GM21825 (cell line): ENCODE measurements at regions not wholly inside any gene's neighbourhood (a gene's known extent, or its start where the extent isn't known, plus 50 kb on each side); places are given as distances from the start of the nearest gene placed in this dataset.

Experiments
- ATAC-seq: cut with Tn5 transposase; IDR thresholded peaks from one replicate; pipeline ENCODE4 v1.9.1; 2021; ENCODE audit warnings: mild to moderate bottlenecking, moderate library complexity; ENCODE audit not compliant: unreplicated experiment

DNA sequence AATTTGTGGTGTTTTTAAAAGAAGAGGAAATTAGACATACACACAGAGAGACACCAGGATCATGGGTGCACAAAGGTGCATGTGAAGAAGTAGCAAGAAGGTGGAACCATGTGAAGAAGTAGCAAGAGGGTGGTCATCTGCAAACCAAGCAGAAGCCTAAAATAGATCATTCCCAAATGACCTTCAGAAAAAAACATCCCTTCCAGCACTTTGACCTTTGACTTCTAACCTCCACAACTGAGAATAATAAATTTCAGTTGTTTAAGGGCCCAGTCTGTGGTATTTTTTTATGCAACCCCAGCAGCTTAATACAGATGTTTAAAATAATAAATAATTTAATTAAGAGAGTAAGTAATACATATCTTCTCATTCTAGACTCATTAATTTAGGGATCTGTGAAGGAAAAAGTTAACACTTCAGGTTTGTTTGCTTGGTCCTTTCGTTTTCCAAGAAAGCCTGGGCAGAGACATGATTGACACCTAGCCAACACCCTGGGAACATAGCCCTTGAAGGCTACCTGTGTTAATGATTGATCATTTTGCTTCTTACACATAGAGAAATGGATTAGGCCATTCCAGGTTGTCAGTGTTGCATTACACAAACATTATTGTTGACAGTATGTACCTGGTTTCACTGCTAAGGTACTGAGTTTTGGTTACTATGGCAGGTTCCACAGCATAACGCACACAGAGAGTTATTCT lies 1331.2 kb upstream of the GBE1 start:
- ATAC-seq: no peak

DNA sequence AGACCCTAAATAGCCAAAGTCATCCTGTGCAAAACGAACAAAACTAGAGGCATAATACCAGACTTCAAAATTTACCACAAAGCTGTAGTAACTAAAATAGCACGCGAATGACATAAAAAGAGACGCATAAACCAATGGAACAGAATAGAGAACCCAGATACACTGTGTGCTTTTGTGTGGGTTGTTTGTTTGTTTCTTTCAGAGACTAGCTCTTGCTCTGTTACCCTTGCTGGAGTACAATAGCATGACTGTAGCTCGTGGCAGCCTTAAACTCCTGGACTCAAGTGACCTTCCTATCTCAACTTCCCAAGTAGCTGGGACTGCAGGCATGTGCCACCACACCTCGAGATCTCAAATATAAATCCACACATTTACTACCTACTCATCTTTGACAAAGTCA lies 1314.6 kb upstream of the GBE1 start:
- no peak for ATAC-seq

DNA sequence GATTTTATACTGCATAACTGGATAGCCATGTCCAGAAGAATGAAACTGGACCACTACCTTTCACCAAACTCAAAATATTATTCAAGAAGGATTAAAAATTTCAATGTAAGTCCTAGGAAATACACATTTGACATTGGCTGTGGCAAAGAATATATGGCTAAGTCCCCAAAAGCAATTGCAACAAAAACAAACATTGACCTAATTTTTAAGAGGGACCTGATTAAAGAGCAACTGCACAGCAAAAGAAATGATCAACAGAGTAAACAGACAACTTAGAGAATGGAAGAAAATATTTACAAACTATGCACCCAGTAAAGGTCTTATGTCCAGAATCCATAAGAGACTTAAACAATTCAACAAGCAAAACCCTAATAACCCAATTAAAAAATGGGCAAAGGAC lies 1313.0 kb upstream of the GBE1 start:
- ATAC-seq: no peak

DNA sequence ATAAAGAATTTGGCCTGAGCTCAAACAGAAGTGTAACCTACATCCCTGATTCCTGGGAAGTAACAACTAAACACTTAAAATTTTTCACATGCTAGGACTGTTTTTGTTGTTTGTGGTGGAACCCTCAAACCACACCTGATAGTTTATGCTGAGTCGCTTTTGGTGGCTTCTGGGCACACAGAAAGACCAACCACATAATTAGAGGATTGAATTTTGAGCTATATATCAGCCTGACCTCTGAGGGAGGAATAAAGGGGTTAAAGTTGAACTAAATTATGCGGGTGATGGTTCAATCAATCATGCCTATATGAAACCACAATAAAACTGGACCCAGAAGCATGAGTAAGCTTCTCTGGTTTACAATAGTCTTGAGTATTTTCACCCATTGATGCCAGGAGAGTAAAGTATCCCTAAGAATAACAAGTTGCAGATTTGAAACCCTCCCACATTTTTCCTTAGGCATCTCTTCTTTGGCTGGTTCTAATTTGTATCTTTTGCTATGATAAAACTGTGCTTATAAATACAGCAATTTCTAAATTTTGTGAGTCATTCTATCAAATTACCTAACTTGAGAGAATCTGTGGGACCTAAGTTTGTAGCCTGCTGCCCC lies 1304.5 kb upstream of the GBE1 start:
- no peak for ATAC-seq

DNA sequence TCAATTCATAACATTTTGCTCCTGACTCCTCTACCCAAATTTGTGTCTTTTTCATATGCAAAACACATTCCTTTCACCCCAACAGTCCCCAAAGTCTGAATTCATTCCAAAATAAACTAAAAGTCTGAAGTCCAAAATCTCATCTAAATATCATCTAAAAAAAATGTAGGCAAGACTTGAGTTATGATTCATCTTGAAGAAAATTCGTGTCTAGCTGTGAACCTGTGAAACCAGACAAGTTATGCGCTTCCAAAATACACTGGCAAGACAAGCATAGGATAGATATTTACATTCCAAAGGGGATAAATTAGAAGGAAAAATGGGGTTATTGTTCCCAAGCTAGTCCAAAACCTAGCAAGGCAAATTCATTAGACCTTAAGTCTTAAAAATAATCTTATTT lies 1302.0 kb upstream of the GBE1 start:
- ATAC-seq: no peak

DNA sequence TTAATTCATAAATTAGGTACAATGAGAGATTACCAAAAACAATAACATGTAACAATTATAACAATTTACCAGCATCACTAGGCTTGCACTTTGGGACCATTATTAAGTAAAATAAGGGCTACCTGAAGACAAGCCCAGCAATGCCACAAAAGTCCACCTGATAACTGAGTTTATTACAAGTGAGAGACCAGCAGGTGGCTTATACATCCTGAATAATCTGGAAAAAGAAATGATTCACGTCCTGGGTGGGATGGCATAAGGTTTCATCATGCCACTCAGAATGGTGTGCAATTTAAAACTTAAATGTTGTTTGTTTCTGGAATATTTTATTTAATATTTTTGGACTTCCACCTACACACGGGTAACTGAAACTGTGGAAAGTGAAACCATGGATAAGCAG lies 1287.1 kb upstream of the GBE1 start:
- no peak for ATAC-seq

DNA sequence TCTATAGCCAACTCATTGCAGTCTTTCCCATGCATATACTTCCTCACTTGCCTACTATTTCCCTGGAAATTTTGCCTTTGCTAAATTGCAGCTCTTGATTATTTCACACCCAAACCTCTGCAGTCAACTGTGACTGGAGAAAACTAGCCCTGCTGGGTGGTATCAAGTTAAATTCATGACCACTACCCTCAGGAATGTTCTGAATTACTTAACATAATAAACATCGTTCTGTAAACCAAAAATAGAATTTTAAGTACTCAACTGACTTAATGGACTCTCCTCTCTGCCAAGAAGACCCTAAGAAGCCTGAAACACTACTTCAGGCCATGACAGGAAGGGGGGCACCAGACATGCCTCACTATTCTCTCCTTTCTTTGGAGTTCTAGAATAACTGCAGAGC lies 1278.0 kb upstream of the GBE1 start:
- ATAC-seq: no peak

DNA sequence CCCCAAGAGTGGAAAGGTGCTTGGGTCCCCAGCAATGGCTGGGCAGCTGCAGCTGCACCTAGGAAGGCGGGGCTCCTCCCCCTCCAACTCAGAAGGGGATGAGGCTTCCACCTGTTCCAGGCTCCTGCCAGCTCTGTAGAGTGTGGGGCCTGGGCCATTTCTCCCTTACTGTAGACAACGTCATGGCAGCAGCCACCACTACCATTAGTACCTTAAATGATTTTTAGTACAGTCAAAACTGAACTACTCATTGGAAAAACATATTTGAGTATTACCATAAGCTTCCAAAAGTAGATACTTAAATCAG lies 1274.2 kb upstream of the GBE1 start:
- ATAC-seq: no peak

DNA sequence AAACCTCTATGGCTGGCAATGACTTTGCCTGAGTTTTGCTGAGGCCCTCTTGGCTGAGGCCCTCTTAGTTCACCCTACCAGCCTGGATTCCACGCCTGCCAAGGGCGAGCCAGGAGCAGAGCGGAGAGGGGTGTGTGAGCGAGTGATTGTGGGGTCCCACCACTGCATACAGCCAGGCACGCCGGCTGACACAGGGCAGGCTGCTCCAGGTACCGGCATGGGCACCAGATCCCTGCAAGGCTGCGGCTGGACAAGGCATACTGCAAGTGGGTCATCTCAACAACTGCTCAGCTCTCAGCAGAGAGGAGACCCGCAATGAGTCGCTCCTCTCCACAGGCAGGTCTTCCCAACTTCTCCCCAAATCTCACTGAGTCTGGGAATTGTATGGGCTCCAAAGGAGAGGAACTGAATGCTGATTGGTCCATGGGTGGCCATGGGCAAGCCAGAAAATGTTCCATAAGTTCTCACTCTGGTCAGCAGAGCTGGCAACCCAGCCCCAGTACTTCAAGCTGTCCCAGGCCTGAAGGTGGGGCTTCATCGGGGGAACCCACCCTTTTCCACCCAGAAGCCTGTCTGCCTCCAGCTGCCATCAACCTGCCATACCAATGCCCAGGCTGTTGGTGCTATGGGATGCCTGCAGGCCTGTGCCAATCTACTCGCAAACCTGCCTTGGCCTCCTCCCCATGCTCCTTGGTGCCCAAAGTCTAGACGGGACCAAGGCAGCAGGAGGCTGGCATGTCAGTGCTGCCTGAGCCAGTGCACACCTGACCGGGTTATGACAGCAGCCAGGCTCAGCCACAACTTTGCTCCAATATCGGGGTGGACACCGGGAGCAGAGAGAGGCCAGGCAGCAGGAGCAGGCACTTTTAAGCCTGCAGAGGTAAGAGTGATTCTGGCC lies 1273.6 kb upstream of the GBE1 start:
- ATAC-seq: no peak

DNA sequence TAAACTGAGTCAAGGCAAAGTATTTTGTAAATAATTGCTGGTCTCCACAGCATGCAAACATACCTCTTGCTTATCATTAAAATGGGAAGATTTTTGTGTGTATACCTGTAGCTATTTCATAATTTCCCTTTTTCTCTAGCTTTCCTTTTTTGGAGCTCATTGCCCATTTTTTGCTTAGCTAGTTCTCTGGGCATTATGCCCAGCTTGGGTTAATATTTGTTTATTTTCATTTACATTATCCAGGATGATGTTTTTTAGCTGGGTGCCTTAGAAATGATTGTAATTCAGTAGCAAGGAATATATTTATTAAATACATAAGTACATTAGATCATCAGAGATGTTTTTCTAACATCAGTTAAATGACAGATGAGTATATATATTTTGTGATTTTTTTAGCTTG lies 1271.7 kb upstream of the GBE1 start:
- ATAC-seq: no peak

DNA sequence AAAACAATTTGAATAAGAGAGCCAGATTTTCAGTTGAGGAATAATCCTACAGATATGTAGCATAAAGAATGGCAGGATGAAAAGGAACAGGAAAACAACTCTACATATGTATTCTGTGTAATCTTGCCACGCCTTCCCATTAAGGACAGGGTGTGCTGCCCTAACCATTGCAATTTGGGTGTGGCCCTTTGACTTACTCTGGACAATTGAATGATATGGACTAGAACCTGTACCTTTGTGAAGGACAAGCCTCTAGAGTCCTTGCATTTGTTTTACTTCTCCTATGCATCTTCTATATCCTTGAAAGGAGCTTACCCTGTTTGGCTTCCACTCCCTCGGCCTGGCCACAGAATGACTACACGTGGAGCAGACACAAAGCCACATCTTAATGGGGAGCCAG lies 1261.6 kb upstream of the GBE1 start:
- ATAC-seq: no peak

DNA sequence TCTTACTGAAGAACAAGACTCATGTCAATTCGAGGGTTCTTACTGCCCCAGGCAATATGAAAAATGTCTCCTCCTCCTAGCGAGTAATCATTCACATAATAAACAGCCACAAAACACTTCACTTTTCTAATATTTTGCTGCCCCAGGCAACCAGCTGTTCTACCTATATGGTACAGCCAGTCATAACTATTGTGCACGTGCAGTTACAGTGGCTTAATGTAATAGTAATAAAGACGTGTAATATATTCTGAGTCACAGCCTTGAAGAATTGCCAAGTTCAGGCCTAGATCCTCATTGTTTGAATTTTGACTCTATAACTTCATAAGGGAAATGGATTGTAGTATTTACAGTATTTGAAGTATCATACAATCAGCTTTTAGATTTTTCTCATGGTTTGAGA lies 1250.0 kb upstream of the GBE1 start:
- no peak for ATAC-seq

DNA sequence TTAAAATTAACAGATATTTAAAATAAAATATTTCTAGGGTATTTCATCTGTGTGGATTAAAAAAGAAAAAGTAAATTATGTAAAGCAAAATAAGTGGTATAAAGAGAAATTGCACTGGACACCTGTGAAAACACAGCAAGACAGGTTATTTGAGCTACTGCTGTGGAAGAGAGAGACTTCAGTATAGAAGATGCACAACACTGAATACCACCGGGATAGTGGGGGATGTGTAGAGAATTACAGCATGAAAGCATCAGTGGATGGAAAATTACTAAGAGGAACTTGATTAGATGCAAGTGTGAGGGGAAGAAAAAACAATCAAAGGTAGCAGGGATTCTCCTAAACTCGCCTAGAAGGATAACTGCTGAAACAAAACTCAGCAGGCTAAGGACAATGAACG lies 1242.5 kb upstream of the GBE1 start:
- no peak for ATAC-seq

DNA sequence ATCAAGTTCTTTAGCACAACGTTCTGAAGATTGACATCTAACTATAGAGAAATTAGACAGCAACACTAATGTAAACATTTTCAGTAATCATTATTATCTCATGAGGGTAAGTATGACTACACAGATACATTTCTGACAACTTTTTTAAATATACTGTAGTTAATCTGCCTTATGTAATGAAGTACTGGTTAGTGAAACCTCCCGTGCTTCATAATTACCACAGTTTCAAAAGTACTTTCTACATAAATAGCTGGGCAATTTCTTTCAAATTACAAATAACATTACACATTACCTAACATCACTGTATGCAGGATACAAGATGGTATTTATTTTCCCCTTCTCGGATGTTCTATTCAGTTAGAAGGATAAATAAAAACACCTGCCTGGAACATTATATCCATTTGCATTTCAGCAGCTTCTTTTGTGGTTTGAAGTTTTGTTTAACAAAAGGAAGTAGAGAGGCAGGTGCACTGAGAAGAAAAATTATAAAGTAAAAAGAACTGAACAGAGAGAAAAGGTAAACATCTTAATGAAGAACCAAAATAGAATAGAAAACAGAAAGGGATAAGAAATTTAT lies 1241.5 kb upstream of the GBE1 start:
- ATAC-seq: no peak

DNA sequence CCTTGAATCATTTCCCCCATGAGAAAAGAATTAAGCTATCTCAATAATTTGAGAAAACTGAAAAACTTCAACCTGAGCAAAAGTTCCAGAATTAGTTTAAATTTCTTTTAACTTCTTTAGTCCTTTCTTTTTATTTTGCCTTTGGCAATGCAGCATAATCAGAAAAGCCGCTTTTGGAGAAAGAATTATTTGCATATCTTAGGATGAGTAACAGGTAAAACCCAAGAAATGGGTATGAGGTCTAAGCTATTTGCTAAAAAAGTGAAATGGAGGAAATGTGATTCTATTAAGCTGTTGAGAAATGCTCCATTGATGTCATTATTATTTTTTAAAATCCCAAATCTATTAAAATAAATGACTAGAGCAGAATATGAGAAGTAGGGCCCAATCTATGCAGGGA lies 1238.3 kb upstream of the GBE1 start:
- ATAC-seq: no peak

DNA sequence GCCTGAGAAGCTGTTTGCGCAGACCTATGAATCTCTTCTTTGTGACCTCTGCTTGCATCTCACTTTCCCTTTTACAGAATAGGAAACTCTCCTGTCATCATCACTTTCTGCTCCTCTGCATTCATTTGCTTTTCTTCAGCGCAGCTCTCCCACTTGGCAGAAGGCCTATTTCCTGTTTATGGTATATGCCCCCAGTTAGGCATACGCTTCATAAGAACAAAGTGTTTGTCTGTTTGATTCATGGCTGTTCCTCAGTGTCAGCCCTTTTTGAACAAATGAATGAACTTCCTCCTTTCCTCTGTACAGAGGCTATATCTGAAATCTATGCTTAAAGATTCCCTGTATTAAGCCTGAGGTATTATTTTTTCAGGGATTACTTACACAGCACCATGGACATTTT lies 1216.9 kb upstream of the GBE1 start:
- ATAC-seq: no peak

DNA sequence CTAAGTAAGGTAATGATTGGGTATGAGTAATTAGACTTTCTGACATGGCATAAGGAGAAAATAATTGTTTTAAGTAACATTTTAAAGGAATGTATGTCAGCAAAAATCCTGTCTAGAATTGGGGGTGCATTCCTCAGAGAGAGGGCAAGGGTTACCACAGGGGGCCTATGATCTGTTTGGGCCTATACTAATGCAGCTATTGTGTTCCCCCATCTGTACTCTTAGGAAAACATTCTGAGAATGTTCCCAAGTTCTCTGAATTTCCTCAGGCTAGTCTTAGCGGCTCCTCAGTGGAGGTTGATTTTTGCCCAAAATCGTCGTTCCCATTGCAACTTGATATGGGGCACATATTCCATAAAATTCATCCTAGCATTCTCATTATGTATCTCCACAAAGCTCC lies 1216.4 kb upstream of the GBE1 start:
- ATAC-seq: no peak

DNA sequence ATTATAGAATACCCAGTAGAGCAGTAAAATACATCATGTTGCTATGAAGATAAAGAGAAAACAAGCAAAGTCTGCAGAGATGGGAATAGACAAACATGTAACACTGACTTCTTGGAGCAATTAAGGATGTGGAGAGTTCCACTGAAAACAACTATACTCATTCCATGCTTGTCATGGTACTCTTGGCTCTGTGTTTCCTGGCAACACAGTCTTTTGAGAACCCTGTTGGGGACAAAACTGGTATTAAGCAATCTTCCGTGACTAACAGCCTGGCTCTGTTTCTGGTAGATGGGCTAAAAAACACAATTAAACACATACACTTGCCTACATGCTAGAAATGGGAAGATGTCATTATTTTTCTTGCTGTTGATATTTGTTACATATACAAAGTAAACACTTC lies 1212.3 kb upstream of the GBE1 start:
- ATAC-seq: no peak

DNA sequence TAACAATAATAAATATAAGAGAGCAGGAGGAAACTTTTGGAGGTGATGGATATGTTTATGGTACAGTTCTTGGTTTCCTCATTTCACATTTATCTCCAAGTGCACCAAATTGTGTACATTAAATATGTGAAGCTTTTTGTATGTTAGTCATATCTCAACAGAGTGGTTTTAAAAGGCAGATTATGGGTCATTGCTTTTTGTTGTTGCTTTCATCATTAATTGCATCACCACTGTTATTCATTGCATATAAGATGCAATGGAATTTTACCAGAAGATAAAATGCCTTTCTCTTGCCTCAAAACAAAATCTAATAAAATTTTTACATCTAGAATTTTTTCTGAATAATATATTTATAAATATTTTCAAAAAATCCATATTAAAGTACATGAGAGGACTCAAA lies 1198.9 kb upstream of the GBE1 start:
- no peak for ATAC-seq

DNA sequence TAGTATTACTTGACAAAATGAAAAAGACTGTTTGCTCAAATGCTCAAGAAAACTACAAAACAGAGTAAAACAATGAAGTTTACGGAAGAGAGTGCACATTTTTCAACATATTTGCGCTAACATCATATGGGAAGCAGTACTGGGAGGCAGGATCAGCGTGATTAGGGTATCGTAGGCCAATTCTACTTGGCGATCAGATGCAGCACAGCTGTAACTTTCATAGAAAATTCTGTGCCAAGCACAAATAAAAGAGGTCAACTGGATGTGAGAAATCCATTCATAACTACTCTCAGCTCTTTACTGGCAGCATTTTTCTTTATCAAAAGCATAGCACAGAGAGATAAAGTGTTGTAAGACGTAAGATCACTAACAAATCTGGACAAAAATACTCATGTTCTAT lies 1196.3 kb upstream of the GBE1 start:
- ATAC-seq: no peak

DNA sequence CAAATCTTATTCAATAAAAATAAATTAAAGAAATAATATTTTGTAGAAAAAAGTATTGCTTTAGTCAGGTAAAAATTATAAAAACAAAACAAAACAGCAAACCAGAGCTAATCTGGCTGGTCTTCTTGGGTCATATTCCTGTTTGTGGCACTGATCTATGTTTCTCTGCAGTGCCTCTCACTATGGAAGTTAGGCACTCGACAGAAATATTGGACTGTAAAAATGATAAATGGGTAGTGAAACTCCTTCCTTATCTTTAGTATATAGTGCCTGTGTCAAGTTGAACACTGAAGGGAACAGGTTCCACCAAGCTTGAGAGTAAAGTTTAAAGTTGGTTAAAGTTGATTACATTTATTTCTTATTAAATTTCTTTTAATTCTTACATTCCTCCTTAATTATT lies 1195.6 kb upstream of the GBE1 start:
- ATAC-seq: no peak

DNA sequence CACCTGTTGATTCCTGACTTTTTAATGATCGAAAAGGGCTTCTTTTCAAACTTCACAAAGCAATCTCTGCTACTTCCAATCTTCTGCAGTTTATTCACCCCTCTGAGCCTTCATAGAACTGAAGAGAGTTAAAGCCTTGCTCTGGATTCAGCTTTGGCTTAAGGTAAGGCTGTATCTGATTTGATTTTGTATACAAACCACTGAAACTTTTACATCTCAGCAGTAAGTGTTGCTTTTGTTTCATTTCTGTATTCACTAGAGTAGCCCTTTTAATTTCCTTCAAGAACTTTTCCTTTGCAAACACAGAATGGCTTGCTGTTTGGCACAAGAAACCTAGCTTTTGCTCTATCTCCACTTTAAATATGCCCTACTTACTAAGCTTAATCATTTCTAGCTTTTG lies 1193.0 kb upstream of the GBE1 start:
- ATAC-seq: no peak
